IMR-90 (cell line): ENCODE measurements at regions not wholly inside any gene's neighbourhood (a gene's known extent, or its start where the extent isn't known, plus 50 kb on each side); places are given as distances from the start of the nearest gene placed in this dataset.

Experiments used
- FOS ChIP-seq: fragments of 150-350 bp; IDR thresholded peaks from 2 replicates; pipeline ENCODE4 v1.6.1; 2016; ENCODE audit warnings: low read depth, low read length
- MAFK ChIP-seq: IDR thresholded peaks from 2 replicates; pipeline ENCODE4 v1.6.1; 2012; ENCODE audit warnings: low read depth, low read length, improper control_type of control experiment
- MAZ ChIP-seq: IDR thresholded peaks from 2 replicates; pipeline ENCODE4 v1.6.1; 2012; ENCODE audit warnings: low read depth, mild to moderate bottlenecking, low read length, improper control_type of control experiment, moderate library complexity, borderline replicate concordance
- MXI1 ChIP-seq: IDR thresholded peaks from 2 replicates; pipeline ENCODE4 v1.6.1; 2012; ENCODE audit warnings: low read depth, mild to moderate bottlenecking, low read length, moderate library complexity, borderline replicate concordance
- POLR2A ChIP-seq: IDR thresholded peaks from 2 replicates; pipeline ENCODE4 v1.6.1; 2012; ENCODE audit warnings: mild to moderate bottlenecking, low read depth, low read length
- RCOR1 ChIP-seq: IDR thresholded peaks from 2 replicates; pipeline ENCODE4 v1.6.1; 2012; ENCODE audit warnings: mild to moderate bottlenecking, low read length, improper control_type of control experiment; ENCODE audit not compliant: insufficient replicate concordance
- RFX5 ChIP-seq: IDR thresholded peaks from 2 replicates; pipeline ENCODE4 v1.8.0; 2012; ENCODE audit warnings: low read depth, mild to moderate bottlenecking, low read length, moderate library complexity
- SMC3 ChIP-seq: fragments of 150-350 bp; IDR thresholded peaks from 2 replicates; pipeline ENCODE4 v1.6.1; 2016; ENCODE audit warnings: low read depth, mild to moderate bottlenecking, antibody characterized with exemption, low read length, moderate library complexity
- TF ChIP-seq, protein P1 (sequence below): conservative IDR thresholded peaks from 2 replicates; pipeline ENCODE4 v1.5.1; 2012; ENCODE audit warnings: mild to moderate bottlenecking, low read depth, low read length, improper control_type of control experiment
- TF ChIP-seq, protein P2 (sequence below): fragments of 150-350 bp; IDR thresholded peaks from 2 replicates; pipeline ENCODE4 v1.6.1; 2017; ENCODE audit warnings: mild to moderate bottlenecking, antibody characterized with exemption, low read length, low read depth
- TF ChIP-seq, protein P3 (sequence below): fragments of 150-350 bp; IDR thresholded peaks from 2 replicates; pipeline ENCODE4 v1.6.1; 2016; ENCODE audit warnings: low read depth, mild to moderate bottlenecking, low read length, moderate library complexity, borderline replicate concordance

DNA sequence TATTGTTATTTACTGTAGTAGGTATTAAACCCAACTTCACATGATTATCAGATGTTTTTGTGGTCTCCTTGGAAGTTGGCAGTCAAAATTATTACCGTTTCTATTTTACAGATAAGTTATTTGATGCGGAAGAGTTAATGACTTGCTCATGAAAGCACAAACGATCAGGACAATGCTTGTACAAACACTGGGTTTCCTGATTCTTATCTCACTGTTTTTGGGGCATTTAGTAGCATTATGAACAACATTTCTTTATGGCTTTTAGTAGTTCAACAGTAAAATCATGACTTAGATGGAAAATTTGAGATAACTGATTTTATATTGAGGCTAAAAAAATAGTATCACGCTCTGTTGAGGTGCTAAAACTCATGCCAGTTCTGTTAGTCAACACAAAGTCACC lies 361.5 kb upstream of the MBL2 start:
- no peak for TF ChIP-seq POLR2A
- TF ChIP-seq, protein P1, sequence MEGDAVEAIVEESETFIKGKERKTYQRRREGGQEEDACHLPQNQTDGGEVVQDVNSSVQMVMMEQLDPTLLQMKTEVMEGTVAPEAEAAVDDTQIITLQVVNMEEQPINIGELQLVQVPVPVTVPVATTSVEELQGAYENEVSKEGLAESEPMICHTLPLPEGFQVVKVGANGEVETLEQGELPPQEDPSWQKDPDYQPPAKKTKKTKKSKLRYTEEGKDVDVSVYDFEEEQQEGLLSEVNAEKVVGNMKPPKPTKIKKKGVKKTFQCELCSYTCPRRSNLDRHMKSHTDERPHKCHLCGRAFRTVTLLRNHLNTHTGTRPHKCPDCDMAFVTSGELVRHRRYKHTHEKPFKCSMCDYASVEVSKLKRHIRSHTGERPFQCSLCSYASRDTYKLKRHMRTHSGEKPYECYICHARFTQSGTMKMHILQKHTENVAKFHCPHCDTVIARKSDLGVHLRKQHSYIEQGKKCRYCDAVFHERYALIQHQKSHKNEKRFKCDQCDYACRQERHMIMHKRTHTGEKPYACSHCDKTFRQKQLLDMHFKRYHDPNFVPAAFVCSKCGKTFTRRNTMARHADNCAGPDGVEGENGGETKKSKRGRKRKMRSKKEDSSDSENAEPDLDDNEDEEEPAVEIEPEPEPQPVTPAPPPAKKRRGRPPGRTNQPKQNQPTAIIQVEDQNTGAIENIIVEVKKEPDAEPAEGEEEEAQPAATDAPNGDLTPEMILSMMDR, result no peak
- TF ChIP-seq RCOR1, result no peak
- TF ChIP-seq FOS, result no peak
- TF ChIP-seq MAZ, result no peak
- TF ChIP-seq SMC3, result no peak
- no peak for TF ChIP-seq MXI1
- no peak for TF ChIP-seq MAFK
- TF ChIP-seq, protein P2, sequence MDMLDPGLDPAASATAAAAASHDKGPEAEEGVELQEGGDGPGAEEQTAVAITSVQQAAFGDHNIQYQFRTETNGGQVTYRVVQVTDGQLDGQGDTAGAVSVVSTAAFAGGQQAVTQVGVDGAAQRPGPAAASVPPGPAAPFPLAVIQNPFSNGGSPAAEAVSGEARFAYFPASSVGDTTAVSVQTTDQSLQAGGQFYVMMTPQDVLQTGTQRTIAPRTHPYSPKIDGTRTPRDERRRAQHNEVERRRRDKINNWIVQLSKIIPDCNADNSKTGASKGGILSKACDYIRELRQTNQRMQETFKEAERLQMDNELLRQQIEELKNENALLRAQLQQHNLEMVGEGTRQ, result no peak
- TF ChIP-seq, protein P3, sequence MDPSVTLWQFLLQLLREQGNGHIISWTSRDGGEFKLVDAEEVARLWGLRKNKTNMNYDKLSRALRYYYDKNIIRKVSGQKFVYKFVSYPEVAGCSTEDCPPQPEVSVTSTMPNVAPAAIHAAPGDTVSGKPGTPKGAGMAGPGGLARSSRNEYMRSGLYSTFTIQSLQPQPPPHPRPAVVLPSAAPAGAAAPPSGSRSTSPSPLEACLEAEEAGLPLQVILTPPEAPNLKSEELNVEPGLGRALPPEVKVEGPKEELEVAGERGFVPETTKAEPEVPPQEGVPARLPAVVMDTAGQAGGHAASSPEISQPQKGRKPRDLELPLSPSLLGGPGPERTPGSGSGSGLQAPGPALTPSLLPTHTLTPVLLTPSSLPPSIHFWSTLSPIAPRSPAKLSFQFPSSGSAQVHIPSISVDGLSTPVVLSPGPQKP, result no peak
- TF ChIP-seq RFX5, result no peak
